ENCODE measurements at regions not wholly inside any gene's neighbourhood (a gene's known extent, or its start where the extent isn't known, plus 50 kb on each side); places are given as distances from the start of the nearest gene placed in this dataset.

GRCh38 chr5:57532513-57533497, 50.2 kb upstream of the ACTBL2 start:
- Histone ChIP-seq H3K9ac (ENCODE audit: insufficient read length) (no peak overlapping the region), H3K9me3 (ENCODE audit: low read depth, low read length) (no peaks in the 10 kb centered on the region), H3K27ac (no peak overlapping the region), H3K4me3 (no peak overlapping the region), H3K36me3 (ENCODE audit: insufficient read depth, low read length) (no peaks in the 10 kb centered on the region)
- TF ChIP-seq POLR2AphosphoS5 (IDR thresholded peaks at IDR 0.05; ENCODE audit: borderline replicate concordance, low read depth, low read length) (no peak), EZH2 (IDR thresholded peaks at IDR 0.05) (no peak), FOXP2 (optimal IDR thresholded peaks at IDR 0.05; ENCODE audit: control extremely low read depth, extremely low read length, insufficient read depth) (no peak)
- DNase-seq (ENCODE audit: low read depth, low spot score), result no peak

All from SK-N-MC (cell line).